ENCODE measurements at regions not wholly inside any gene's neighbourhood (a gene's known extent, or its start where the extent isn't known, plus 50 kb on each side); places are given as distances from the start of the nearest gene placed in this dataset.

DNA sequence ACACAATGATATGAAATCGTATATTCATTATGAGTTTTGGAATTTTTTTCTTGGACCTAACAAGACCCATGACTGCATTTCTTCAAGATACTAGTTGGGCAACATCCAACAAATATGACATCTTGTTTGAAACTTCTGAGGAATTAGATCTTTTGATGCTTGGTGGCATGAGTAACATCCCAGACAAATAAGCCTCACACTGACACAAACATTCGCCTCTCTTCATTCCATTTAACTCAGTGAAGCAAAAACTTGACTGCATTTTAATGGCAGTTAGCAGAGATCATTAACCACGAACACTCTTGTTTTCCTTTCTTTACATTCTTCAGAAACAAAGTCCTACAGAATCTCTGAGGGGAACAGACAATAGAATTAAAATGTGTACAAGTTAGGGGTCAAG is 758.3 kb downstream of the C12orf50 start:
- no peak for DNase-seq (ENCODE audit: low spot score in 2 of 2)
- Mint-ChIP-seq H3K36me3 (no peaks in the 10 kb centered on the region), H3K9me3 (no peaks in the 10 kb centered on the region), H3K27ac (no peak overlapping the region)
- no peak for ATAC-seq

- Mint-ChIP-seq H3K9me3 (no peaks in the 10 kb centered on the region), H3K27ac (no peak overlapping the region), H3K36me3 (no peaks in the 10 kb centered on the region)
- ATAC-seq (no peak), DNase-seq (ENCODE audit: low spot score in 2 of 2) (no peak)
Measured at GRCh38 chr12:87266305-87266704, 762.9 kb downstream of the C12orf50 start.

GRCh38 chr12:87259391-87259790 is 769.8 kb downstream of the C12orf50 start:
- Mint-ChIP-seq H3K36me3 (no peaks in the 10 kb centered on the region), H3K27ac (no peak overlapping the region), H3K9me3 (no peaks in the 10 kb centered on the region)
- DNase-seq (ENCODE audit: low spot score in 2 of 2) (no peak), ATAC-seq (no peak)

- Mint-ChIP-seq H3K36me3 (no peaks in the 10 kb centered on the region), H3K27ac (no peak overlapping the region), H3K9me3 (peaks cover 9 to 14% of the 10 kb centered on the region in 2 donors)
- DNase-seq (ENCODE audit: low spot score in 2 of 2) (no peak), ATAC-seq (no peak)
Measured at GRCh38 chr12:87254381-87255030, 774.7 kb downstream of the C12orf50 start.

GRCh38 chr12:87253157-87253556 is 776.0 kb downstream of the C12orf50 start:
- Mint-ChIP-seq H3K36me3 (no peaks in the 10 kb centered on the region), H3K9me3 (peaks cover 9 to 15% of the 10 kb centered on the region in 2 donors), H3K27ac (no peak overlapping the region)
- ATAC-seq (no peak), DNase-seq (ENCODE audit: low spot score in 2 of 2) (no peak)

GRCh38 chr12:87246726-87247125 is 782.5 kb downstream of the C12orf50 start:
- no peaks in the 10 kb centered on the region for H3K36me3 Mint-ChIP-seq
- ATAC-seq (no peak), DNase-seq (ENCODE audit: low spot score in 2 of 2) (no peak)
- peaks cover 0 to 9% of the 10 kb centered on the region in 2 donors for H3K9me3 Mint-ChIP-seq
- H3K27ac Mint-ChIP-seq, result no peak overlapping the region

DNA sequence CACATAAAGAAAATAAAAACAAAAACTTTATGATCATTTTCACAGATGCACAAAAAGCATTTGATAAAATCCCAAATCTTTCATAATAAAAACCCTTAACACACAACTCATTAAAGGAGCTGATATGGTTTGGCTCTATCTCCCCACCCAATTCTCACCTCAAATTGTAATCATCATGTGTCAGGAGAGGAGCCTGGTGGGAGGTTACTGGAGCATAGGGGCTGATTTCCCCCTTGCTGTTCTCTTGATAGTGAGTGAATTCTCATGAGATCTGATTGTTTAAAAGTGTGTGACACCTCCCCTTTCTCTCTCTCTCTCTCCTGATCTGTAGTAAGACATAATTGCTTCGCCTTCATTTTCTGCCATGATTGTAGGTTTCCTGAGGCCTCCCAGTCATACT is 790.7 kb downstream of the C12orf50 start:
- ATAC-seq (no peak), DNase-seq (ENCODE audit: low spot score in 2 of 2) (no peak)
- H3K27ac Mint-ChIP-seq, result no peak overlapping the region
- H3K36me3 Mint-ChIP-seq, result no peaks in the 10 kb centered on the region
- peaks cover 6 to 16% of the 10 kb centered on the region in 2 donors for H3K9me3 Mint-ChIP-seq

DNA sequence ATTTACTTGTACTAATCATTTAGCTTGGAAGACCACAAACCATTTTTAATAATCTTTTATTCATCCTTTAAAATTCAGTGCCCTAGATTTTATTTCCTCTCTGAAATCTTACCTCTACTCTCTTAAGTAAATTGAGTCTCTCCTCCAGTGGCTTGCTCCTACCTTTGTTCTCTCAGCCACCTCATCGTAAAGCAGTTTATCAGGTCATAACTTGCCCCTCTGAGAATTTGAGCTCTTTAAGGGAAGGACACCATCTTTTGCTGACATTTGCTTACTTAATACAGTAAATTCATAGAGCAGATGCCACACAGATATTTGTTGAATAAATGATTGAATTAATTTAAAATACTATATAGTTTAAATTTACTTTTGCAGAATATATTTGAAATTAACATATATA is 794.3 kb downstream of the C12orf50 start:
- no peaks in the 10 kb centered on the region for H3K36me3 Mint-ChIP-seq
- no peak for DNase-seq (ENCODE audit: low spot score in 2 of 2)
- ATAC-seq, result no peak
- H3K27ac Mint-ChIP-seq, result no peak overlapping the region
- H3K9me3 Mint-ChIP-seq, result peaks cover 6 to 10% of the 10 kb centered on the region in 2 donors

DNA sequence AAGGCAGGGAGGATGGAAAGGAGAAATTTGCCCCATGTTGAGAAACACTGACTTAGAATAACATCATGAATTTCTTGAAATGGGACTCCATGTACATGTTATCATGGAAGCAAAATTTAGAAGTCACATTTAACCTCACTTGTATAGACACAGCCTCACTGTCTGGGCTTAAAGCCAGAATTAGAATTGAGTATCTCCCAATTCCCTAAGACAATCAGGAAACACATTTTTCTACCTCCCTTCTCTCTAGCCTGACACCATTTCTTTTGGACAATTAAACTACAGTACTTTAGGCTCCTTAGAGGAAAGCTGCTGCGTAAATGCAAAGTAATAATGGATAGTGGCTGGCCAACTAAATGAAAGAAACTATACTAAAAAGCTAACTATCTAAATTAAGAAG is 795.5 kb downstream of the C12orf50 start:
- DNase-seq (ENCODE audit: low spot score in 2 of 2) (no peak), ATAC-seq (no peak)
- Mint-ChIP-seq H3K9me3 (peaks cover 3 to 11% of the 10 kb centered on the region in 2 donors), H3K27ac (no peak overlapping the region), H3K36me3 (no peaks in the 10 kb centered on the region)

DNA sequence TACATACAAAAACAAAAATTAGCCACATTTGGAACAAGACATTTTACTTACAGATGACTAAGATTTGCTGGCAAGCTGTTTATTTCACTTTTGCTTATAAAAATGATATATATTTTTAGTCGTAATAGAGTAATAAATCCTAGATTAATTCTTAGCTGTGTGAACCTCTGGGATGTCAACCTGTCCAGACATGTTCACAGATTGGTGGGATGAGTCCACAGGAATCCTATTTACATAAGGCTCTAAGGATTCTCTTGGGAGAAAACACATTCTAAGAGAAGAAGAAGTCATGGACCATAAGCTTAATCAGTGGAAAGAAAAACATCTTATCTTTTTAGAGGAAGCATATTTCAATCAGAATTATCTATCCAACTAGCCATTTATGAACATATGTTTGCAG is 797.4 kb downstream of the C12orf50 start:
- ATAC-seq, result no peak
- peaks cover 0 to 9% of the 10 kb centered on the region in 2 donors for H3K9me3 Mint-ChIP-seq
- H3K27ac Mint-ChIP-seq, result no peak overlapping the region
- no peaks in the 10 kb centered on the region for H3K36me3 Mint-ChIP-seq
- DNase-seq (ENCODE audit: low spot score in 2 of 2), result no peak

- ATAC-seq, result no peak
- no peak overlapping the region for H3K27ac Mint-ChIP-seq
- H3K36me3 Mint-ChIP-seq, result no peaks in the 10 kb centered on the region
- no peak for DNase-seq (ENCODE audit: low spot score in 2 of 2)
- H3K9me3 Mint-ChIP-seq, result peaks cover 0 to 9% of the 10 kb centered on the region in 2 donors
Measured at GRCh38 chr12:87230441-87230840, 798.8 kb downstream of the C12orf50 start.

- ATAC-seq (no peak), DNase-seq (ENCODE audit: low spot score in 2 of 2) (no peak)
- H3K9me3 Mint-ChIP-seq, result peaks cover 0 to 4% of the 10 kb centered on the region in 2 donors
- no peak overlapping the region for H3K27ac Mint-ChIP-seq
- H3K36me3 Mint-ChIP-seq, result no peaks in the 10 kb centered on the region
Measured at GRCh38 chr12:87227162-87227561, 802.0 kb downstream of the C12orf50 start.

GRCh38 chr12:87217491-87217890 is 811.7 kb downstream of the C12orf50 start:
- Mint-ChIP-seq H3K36me3 (no peaks in the 10 kb centered on the region), H3K9me3 (peaks cover 0 to 3% of the 10 kb centered on the region in 2 donors), H3K27ac (no peak overlapping the region)
- ATAC-seq (no peak), DNase-seq (ENCODE audit: low spot score in 2 of 2) (no peak)

- Mint-ChIP-seq H3K9me3 (peaks cover 0 to 7% of the 10 kb centered on the region in 2 donors), H3K27ac (no peak overlapping the region), H3K36me3 (no peaks in the 10 kb centered on the region)
- ATAC-seq, result no peak
- no peak for DNase-seq (ENCODE audit: low spot score in 2 of 2)
Measured at GRCh38 chr12:87216436-87216835, 812.8 kb downstream of the C12orf50 start.

GRCh38 chr12:87202189-87202588 is 827.0 kb downstream of the C12orf50 start:
- no peak overlapping the region for H3K27ac Mint-ChIP-seq
- H3K36me3 Mint-ChIP-seq, result no peaks in the 10 kb centered on the region
- H3K9me3 Mint-ChIP-seq, result peaks cover 10 to 41% of the 10 kb centered on the region in 2 donors
- DNase-seq (ENCODE audit: low spot score in 2 of 2) (no peak), ATAC-seq (no peak)

DNA sequence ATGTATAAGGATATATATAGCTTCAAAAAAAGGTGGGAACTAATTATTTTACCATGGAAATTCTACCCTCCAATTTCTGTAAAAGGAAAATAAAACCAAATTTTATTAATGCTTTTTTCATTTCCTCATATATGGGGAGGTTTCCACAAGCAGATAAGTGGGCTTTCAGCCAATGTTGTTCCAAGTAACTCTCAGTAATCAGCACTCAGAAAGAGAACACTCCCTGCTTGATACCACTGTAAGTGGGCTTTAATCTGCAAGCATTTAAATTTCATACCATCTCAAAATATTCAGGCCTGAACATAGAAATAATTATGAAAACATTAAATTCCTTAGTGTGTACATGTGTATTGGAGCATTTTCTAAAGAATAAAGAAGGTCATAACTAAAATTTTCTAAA is 827.6 kb downstream of the C12orf50 start:
- DNase-seq (ENCODE audit: low spot score in 2 of 2) (no peak), ATAC-seq (no peak)
- peaks cover 5 to 35% of the 10 kb centered on the region in 2 donors for H3K9me3 Mint-ChIP-seq
- H3K27ac Mint-ChIP-seq, result no peak overlapping the region
- H3K36me3 Mint-ChIP-seq, result no peaks in the 10 kb centered on the region

- H3K27ac Mint-ChIP-seq, result no peak overlapping the region
Measured at GRCh38 chr12:87200289-87200979, 828.8 kb downstream of the C12orf50 start.

GRCh38 chr12:87198181-87198580 is 831.0 kb downstream of the C12orf50 start:
- DNase-seq (ENCODE audit: low spot score in 2 of 2) (no peak), ATAC-seq (no peak)
- H3K9me3 Mint-ChIP-seq, result peaks cover 5 to 14% of the 10 kb centered on the region in 2 donors

More at GRCh38 chr12:87200289-87200979, 828.8 kb downstream of the C12orf50 start:
- ATAC-seq (no peak), DNase-seq (ENCODE audit: low spot score in 2 of 2) (no peak)
- H3K9me3 Mint-ChIP-seq, result peaks cover 5 to 28% of the 10 kb centered on the region in 2 donors
- H3K36me3 Mint-ChIP-seq, result no peaks in the 10 kb centered on the region

More at GRCh38 chr12:87198181-87198580, 831.0 kb downstream of the C12orf50 start:
- H3K27ac Mint-ChIP-seq, result no peak overlapping the region
- H3K36me3 Mint-ChIP-seq, result no peaks in the 10 kb centered on the region
